Astrocyte of the spinal cord (primary cell): ENCODE measurements at regions not wholly inside any gene's neighbourhood (a gene's known extent, or its start where the extent isn't known, plus 50 kb on each side); places are given as distances from the start of the nearest gene placed in this dataset.

Experiments used
- DNase-seq: peaks from one replicate; pipeline ENCODE4 v3.0.0; 2011; ENCODE audit warnings: low read depth, low spot score
- H3K4me3 ChIP-seq: 2 replicates; pipeline ENCODE4 v1.5.1; 2011; ENCODE audit warnings: low read depth, mild to moderate bottlenecking, low read length, moderate library complexity
- CTCF ChIP-seq: IDR thresholded peaks from 2 replicates; pipeline ENCODE4 v1.5.1; 2012; ENCODE audit warnings: low read depth, mild to moderate bottlenecking, low read length, inconsistent platforms
- in situ Hi-C: cut with HindIII; loops from 2 replicates; pipeline ENCODE4 v1.10.0; 2017; ENCODE audit warnings: low sequenced_read_pairs

- DNase-seq, result no peak
- H3K4me3 ChIP-seq, result no peak overlapping the region
- TF ChIP-seq CTCF, result no peak
- in situ Hi-C loops, result no loop called here
Observed at GRCh38 chr7:35316549-35316948, 62.6 kb upstream of the TBX20 start.

DNA sequence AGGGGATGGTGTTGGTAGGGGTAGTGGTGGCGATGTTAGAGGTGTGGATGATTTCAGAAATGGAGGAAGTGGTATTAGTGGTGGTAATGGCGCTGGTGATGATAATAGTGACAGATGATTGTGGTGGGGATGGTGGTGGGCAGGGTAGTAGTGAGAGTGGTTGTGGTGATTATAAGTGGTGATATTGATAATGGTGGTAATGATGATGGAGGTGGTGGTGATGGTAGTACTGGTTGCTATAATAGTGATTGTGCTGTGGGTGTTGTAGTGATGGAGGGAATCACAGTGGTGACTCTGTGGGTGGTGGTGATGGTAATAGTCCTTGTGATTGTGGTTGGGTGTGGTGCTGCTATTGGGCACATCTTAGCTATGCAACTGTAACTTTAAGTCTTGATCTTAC is 61.6 kb upstream of the TBX20 start:
- no peak for TF ChIP-seq CTCF
- in situ Hi-C loops, result no loop called here
- H3K4me3 ChIP-seq, result no peak overlapping the region
- no peak for DNase-seq

- no peak for TF ChIP-seq CTCF
- H3K4me3 ChIP-seq, result no peak overlapping the region
- no peak for DNase-seq
- in situ Hi-C loops, result no loop called here
Observed at GRCh38 chr7:35314354-35314753, 60.5 kb upstream of the TBX20 start.

DNA sequence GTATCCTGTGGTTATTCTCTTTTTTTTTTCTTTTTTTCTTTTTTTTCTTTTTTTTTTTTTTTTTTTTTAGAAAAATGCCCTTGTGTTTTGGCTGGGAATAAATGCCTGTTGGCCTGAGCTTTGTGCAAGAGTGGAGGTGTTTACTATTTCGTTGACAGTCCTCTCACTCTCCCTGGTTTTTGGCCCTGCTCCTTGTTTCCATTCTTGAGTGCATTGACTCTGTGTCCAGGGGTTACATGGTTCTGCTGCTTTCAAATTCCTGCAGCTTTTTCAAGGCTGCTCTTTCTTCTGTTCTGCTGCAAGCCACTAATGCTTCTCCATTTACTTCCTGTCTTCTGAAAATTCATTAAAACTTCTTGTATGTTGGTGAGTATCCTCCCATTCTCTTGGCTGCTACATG is 59.7 kb upstream of the TBX20 start:
- no peak overlapping the region for H3K4me3 ChIP-seq
- TF ChIP-seq CTCF, result no peak
- in situ Hi-C loops, result no loop called here

More for the DNA sequence above, 59.7 kb upstream of the TBX20 start:
- DNase-seq, result no peak
